H1 (cell line): ENCODE measurements at regions not wholly inside any gene's neighbourhood (a gene's known extent, or its start where the extent isn't known, plus 50 kb on each side); places are given as distances from the start of the nearest gene placed in this dataset.

Experiments used
- CTCF ChIA-PET: fragments of 300-600 bp; sonication (Branson Sonifier 250); formaldehyde crosslinking; loops from one replicate; lab custom pipeline; 2021; ENCODE audit not compliant: partially characterized antibody; lab: Charles Lee
- POLR2A ChIA-PET: fragments of 300-600 bp; sonication (Branson Sonifier 250); formaldehyde crosslinking; loops from one replicate; lab custom pipeline; 2021; ENCODE audit warnings: inconsistent platforms; ENCODE audit not compliant: partially characterized antibody; lab: Charles Lee
- DNase-seq, 2 experiments: peaks; one replicate each; pipeline versions ENCODE4 v3.0.0 to v3.0.0-alpha.2; 2010 to 2022; ENCODE audit warnings: low spot score in 2 of 2, low read depth in 1 of 2, mixed read lengths in 1 of 2
- FAIRE-seq: peaks from 2 replicates; lab custom pipeline; 2011; peaks lifted over from hg19 to GRCh38; lab: Jason Lieb, UNC
- H2AFZ ChIP-seq: 2 replicates; pipeline ENCODE4 v1.8.1; 2012; ENCODE audit warnings: low read length, inconsistent platforms
- H2AK5ac ChIP-seq: 2 replicates; pipeline ENCODE4 v1.6.1; 2013; ENCODE audit warnings: low read depth, low read length
- H2BK120ac ChIP-seq: replicated peaks from 2 replicates; pipeline ENCODE3; 2013; ENCODE audit warnings: low read depth, low read length, inconsistent platforms
- H2BK12ac ChIP-seq: 2 replicates; pipeline ENCODE4 v1.6.1; 2013; ENCODE audit warnings: low read depth, low read length
- H2BK15ac ChIP-seq: 2 replicates; pipeline ENCODE4 v1.6.1; 2013; ENCODE audit warnings: low read length
- H2BK20ac ChIP-seq: 2 replicates; pipeline ENCODE4 v1.6.1; 2013; ENCODE audit warnings: low read length
- H2BK5ac ChIP-seq: 2 replicates; pipeline ENCODE4 v1.6.1; 2013; ENCODE audit warnings: low read depth, low read length
- H3K14ac ChIP-seq: 2 replicates; pipeline ENCODE4 v1.6.1; 2013; ENCODE audit warnings: inconsistent platforms; ENCODE audit not compliant: insufficient read length
- H3K18ac ChIP-seq: 2 replicates; pipeline ENCODE4 v1.6.1; 2013; ENCODE audit warnings: low read length; ENCODE audit errors: extremely low read depth
- H3K23ac ChIP-seq: 2 replicates; pipeline ENCODE4 v1.6.1; 2013; ENCODE audit warnings: inconsistent platforms; ENCODE audit not compliant: insufficient read length
- H3K23me2 ChIP-seq: 2 replicates; pipeline ENCODE4 v1.6.1; 2013; ENCODE audit warnings: low read depth, low read length
- H3K27ac ChIP-seq: 2 replicates; pipeline ENCODE4 v1.6.1; 2011; ENCODE audit warnings: low read depth, low read length, inconsistent platforms
- H3K27me3 ChIP-seq, 4 experiments: replicated peaks in 1 of 4; 1 replicate in 1 of 4; 2 replicates in 3 of 4; pipeline versions ENCODE4 v1.6.1 to v1.8.1; 2011 to 2013; ENCODE audit warnings: low read length in 3 of 4, mild to moderate bottlenecking in 3 of 4, inconsistent platforms in 2 of 4, mixed read lengths in 2 of 4, moderate library complexity in 1 of 4; ENCODE audit not compliant: control insufficient read depth in 3 of 4, insufficient read depth in 3 of 4; ENCODE audit errors: extremely low read depth in 1 of 4
- H3K36me3 ChIP-seq, 4 experiments: 2 replicates each; pipeline versions ENCODE4 v1.6.1 to v1.8.1; 2011 to 2013; ENCODE audit warnings: mild to moderate bottlenecking in 4 of 4, low read length in 3 of 4, moderate library complexity in 2 of 4, control low read depth in 1 of 4, inconsistent platforms in 1 of 4; ENCODE audit not compliant: insufficient read depth in 4 of 4, control insufficient read depth in 2 of 4
- H3K4ac ChIP-seq: replicated peaks from 2 replicates; pipeline ENCODE3; 2013; ENCODE audit warnings: low read length, low read depth, mixed read lengths, inconsistent platforms; ENCODE audit not compliant: insufficient read length
- H3K4me1 ChIP-seq, 4 experiments: replicated peaks in 1 of 4; 1 replicate in 1 of 4; 2 replicates in 3 of 4; pipeline versions ENCODE4 v1.6.1 to v1.8.1; 2011 to 2013; ENCODE audit warnings: low read length in 3 of 4, inconsistent platforms in 2 of 4, mixed read lengths in 1 of 4; ENCODE audit not compliant: insufficient read depth in 4 of 4, control insufficient read depth in 3 of 4
- H3K4me2 ChIP-seq, 2 experiments: 2 replicates each; pipeline versions ENCODE4 v1.6.1 to v1.8.1; 2011 to 2013; ENCODE audit warnings: low read depth in 2 of 2, low read length in 2 of 2, control low read depth in 1 of 2, inconsistent platforms in 1 of 2, mild to moderate bottlenecking in 1 of 2; ENCODE audit not compliant: insufficient read depth in 1 of 2
- H3K4me3 ChIP-seq, 4 experiments: fragments of 200-600, 300-600 bp in 1 of 4; sonication (generic), shearing (Covaris generic), sonication (Bioruptor Twin) in 1 of 4; 2 replicates each; pipeline versions ENCODE4 v1.5.1 to v1.8.1; 2011 to 2016; ENCODE audit warnings: low read length in 4 of 4, low read depth in 3 of 4, control low read depth in 2 of 4, inconsistent platforms in 2 of 4, mild to moderate bottlenecking in 2 of 4, mixed read lengths in 1 of 4, moderate library complexity in 1 of 4; ENCODE audit not compliant: insufficient read depth in 2 of 4; ENCODE audit errors: extremely low read depth in 1 of 4
- H3K56ac ChIP-seq: replicated peaks from 2 replicates; pipeline ENCODE3; 2013; ENCODE audit warnings: low read depth, mild to moderate bottlenecking, mixed read lengths, low read length, inconsistent platforms; ENCODE audit not compliant: insufficient read length
- H3K79me1 ChIP-seq: 2 replicates; pipeline ENCODE4 v1.6.1; 2013; ENCODE audit warnings: low read depth, low read length, control low read depth
- H3K79me2 ChIP-seq, 2 experiments: 2 replicates each; pipeline versions ENCODE4 v1.6.1 to v1.8.1; 2012 to 2013; ENCODE audit warnings: low read length in 2 of 2, mild to moderate bottlenecking in 2 of 2, inconsistent platforms in 1 of 2; ENCODE audit not compliant: insufficient read depth in 2 of 2, control insufficient read depth in 1 of 2
- H3K9ac ChIP-seq, 4 experiments: replicated peaks in 1 of 4; 1 replicate in 1 of 4; 2 replicates in 3 of 4; pipeline versions ENCODE4 v1.6.1 to v1.8.1; 2011 to 2013; ENCODE audit warnings: low read depth in 3 of 4, low read length in 3 of 4, control low read depth in 2 of 4, mild to moderate bottlenecking in 2 of 4, moderate library complexity in 2 of 4, inconsistent platforms in 1 of 4; ENCODE audit errors: extremely low read depth in 1 of 4
- H3K9me3 ChIP-seq, 2 experiments: 2 replicates each; pipeline versions ENCODE4 v1.6.1 to v1.8.1; 2012 to 2013; ENCODE audit warnings: mild to moderate bottlenecking in 2 of 2, moderate library complexity in 2 of 2, control low read depth in 1 of 2, inconsistent platforms in 1 of 2, low read depth in 1 of 2, low read length in 1 of 2, mixed read lengths in 1 of 2; ENCODE audit not compliant: insufficient read depth in 2 of 2
- H4K20me1 ChIP-seq, 2 experiments: replicated peaks in 1 of 2; 2 replicates each; pipeline versions ENCODE3 to v1.8.1; 2011 to 2013; ENCODE audit warnings: inconsistent platforms in 2 of 2, low read length in 2 of 2, mild to moderate bottlenecking in 1 of 2; ENCODE audit not compliant: insufficient read depth in 2 of 2, control insufficient read depth in 1 of 2
- H4K5ac ChIP-seq: 2 replicates; pipeline ENCODE4 v1.6.1; 2013; ENCODE audit warnings: low read length, low read depth, mixed read lengths, inconsistent platforms; ENCODE audit not compliant: insufficient read length
- H4K8ac ChIP-seq: 2 replicates; pipeline ENCODE4 v1.8.0; 2013; ENCODE audit warnings: mild to moderate bottlenecking, moderate library complexity, low read length, inconsistent platforms; ENCODE audit not compliant: insufficient read depth; ENCODE audit errors: extremely low read depth
- H4K91ac ChIP-seq: replicated peaks from 2 replicates; pipeline ENCODE3; 2013; ENCODE audit warnings: low read length, mixed read lengths, inconsistent platforms; ENCODE audit not compliant: insufficient read length
- BCL11A ChIP-seq, 2 experiments: IDR thresholded peaks; one replicate each; pipeline ENCODE4 v1.6.1; 2011; ENCODE audit warnings: low read depth in 2 of 2, low read length in 2 of 2, mild to moderate bottlenecking in 2 of 2
- CBX8 ChIP-seq: fragments of 300-800, 300-1000 bp; sonication (generic); IDR thresholded peaks from 2 replicates; pipeline ENCODE4 v1.7.1; 2016; ENCODE audit warnings: low read depth, low read length, borderline replicate concordance
- EZH2 ChIP-seq: fragments of 200-600 bp; sonication (generic); IDR thresholded peaks from 2 replicates; pipeline ENCODE4 v1.7.1; 2012; ENCODE audit warnings: low read depth, mild to moderate bottlenecking, moderate library complexity, low read length, inconsistent platforms; ENCODE audit not compliant: severe bottlenecking
- NRF1 ChIP-seq: IDR thresholded peaks from 2 replicates; pipeline ENCODE4 v1.6.1; 2011; ENCODE audit warnings: mild to moderate bottlenecking, low read depth, low read length, improper control_type of control experiment
- POLR2A ChIP-seq, 2 experiments: IDR thresholded peaks; 1 replicate in 1 of 2; 2 replicates in 1 of 2; pipeline ENCODE4 v1.6.1; 2011; ENCODE audit warnings: low read depth in 2 of 2, low read length in 2 of 2, mild to moderate bottlenecking in 2 of 2; ENCODE audit errors: control extremely low read depth in 1 of 2
- RAD21 ChIP-seq, 2 experiments: IDR thresholded peaks in 1 of 2; conservative IDR thresholded peaks in 1 of 2; 2 replicates each; pipeline ENCODE4 v1.6.1; 2011; ENCODE audit warnings: low read depth in 2 of 2, low read length in 2 of 2, improper control_type of control experiment in 1 of 2, inconsistent platforms in 1 of 2, mild to moderate bottlenecking in 1 of 2, moderate library complexity in 1 of 2
- RFX5 ChIP-seq: IDR thresholded peaks from 2 replicates; pipeline ENCODE4 v1.6.1; 2011; ENCODE audit warnings: low read depth, low read length, improper control_type of control experiment, borderline replicate concordance
- SIRT6 ChIP-seq: IDR thresholded peaks from one replicate; pipeline ENCODE4 v1.7.1; 2012; ENCODE audit warnings: low read length, inconsistent platforms
- SP2 ChIP-seq: IDR thresholded peaks from 2 replicates; pipeline ENCODE4 v1.6.1; 2012; ENCODE audit warnings: mild to moderate bottlenecking, low read length, inconsistent platforms
- SP4 ChIP-seq: IDR thresholded peaks from 2 replicates; pipeline ENCODE4 v1.6.1; 2012; ENCODE audit warnings: low read length, inconsistent platforms
- SRF ChIP-seq: IDR thresholded peaks from 2 replicates; pipeline ENCODE4 v1.6.1; 2011; ENCODE audit warnings: mild to moderate bottlenecking, low read depth, low read length, moderate library complexity
- TAF7 ChIP-seq: optimal IDR thresholded peaks from 2 replicates; pipeline ENCODE3; 2011; ENCODE audit warnings: low read depth, mild to moderate bottlenecking, inconsistent platforms, low read length, moderate library complexity, borderline replicate concordance
- TEAD4 ChIP-seq: IDR thresholded peaks from 2 replicates; pipeline ENCODE4 v1.6.1; 2012; ENCODE audit warnings: low read depth, low read length, inconsistent platforms, mixed read lengths
- whole genome bisulfite sequencing, 2 experiments: shearing (Covaris generic) in 1 of 2; methylation state at CpG; one replicate each; pipeline versions ENCODE4 v1.1.6 to v1.1.7; 2013 to 2015; ENCODE audit warnings: low lambda C conversion rate in 2 of 2, mixed read lengths in 2 of 2, inconsistent platforms in 1 of 2, low coverage in 1 of 2, missing lambda C conversion rate in 1 of 2; ENCODE audit not compliant: insufficient replicate concordance in 2 of 2, insufficient coverage in 1 of 2, insufficient read length in 1 of 2; ENCODE audit errors: extremely low coverage in 1 of 2, missing lambda C conversion rate in 1 of 2; 5-methylcytosine and 5-hydroxymethylcytosine counted together
- TF ChIP-seq, protein P1 (sequence below): IDR thresholded peaks from 2 replicates; pipeline ENCODE4 v1.6.1; 2012; ENCODE audit warnings: low read length, inconsistent platforms

DNA sequence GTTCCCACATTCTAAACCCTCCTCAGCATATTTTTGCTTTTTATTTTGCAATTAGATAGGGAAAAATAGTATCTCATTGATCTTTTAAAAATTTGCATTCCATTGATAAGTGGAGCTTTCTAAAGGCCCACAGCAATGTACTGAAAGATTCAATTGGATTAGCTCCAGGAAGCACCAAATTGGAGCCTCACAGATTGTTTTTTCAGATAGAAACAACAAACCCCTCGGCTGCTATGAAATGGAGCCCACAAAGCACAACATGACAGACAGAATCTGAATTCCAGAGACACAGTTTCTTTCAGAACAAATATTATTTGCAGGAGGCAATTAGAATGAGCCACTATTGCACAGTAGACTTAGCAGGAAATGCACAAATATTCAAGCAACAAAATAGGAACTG lies 58.9 kb upstream of the KIF26B start:
- Histone ChIP-seq H2BK5ac (no peak overlapping the region), H3K4me2 (no peak overlapping the region), H2BK20ac (no peak overlapping the region), H3K27me3 (no peaks in the 10 kb centered on the region), H2BK15ac (no peak overlapping the region), H3K79me1 (no peaks in the 10 kb centered on the region), H3K79me2 (no peaks in the 10 kb centered on the region), H3K9me3 (no peaks in the 10 kb centered on the region), H2BK120ac (no peak overlapping the region), H3K56ac (no peak overlapping the region), H3K9ac (no peak overlapping the region), H3K27ac (no peak overlapping the region), H4K8ac (no peak overlapping the region), H3K4ac (no peak overlapping the region), H4K20me1 (no peaks in the 10 kb centered on the region), H4K91ac (no peak overlapping the region), H4K5ac (no peak overlapping the region), H3K36me3 (no peaks in the 10 kb centered on the region; a peak in 1 of 8 replicates), H3K4me3 (no peak overlapping the region), H3K23ac (no peak overlapping the region), H2BK12ac (no peak overlapping the region), H2AK5ac (no peak overlapping the region), H3K18ac (no peak overlapping the region), H3K23me2 (no peaks in the 10 kb centered on the region), H2AFZ (no peak overlapping the region), H3K4me1 (peaks cover 0 to 2% (median 0%) of the 10 kb centered on the region in 4 experiments; a peak in 1 of 7 replicates), H3K14ac (no peak overlapping the region)
- WGBS, 2 experiments, result 100% methylated on average over 1 of the region's 1 CpG; no CpG with 5 or more reads in 1 of the 2 experiments
- ChIA-PET POLR2A (no interaction called here), CTCF (no interaction called here)
- no peak for FAIRE-seq
- no peak for DNase-seq
- no peak for TF ChIP-seq NRF1
- TF ChIP-seq SP2, result no peak
- no peak for TF ChIP-seq EZH2
- TF ChIP-seq TAF7, result no peak
- TF ChIP-seq POLR2A (IDR thresholded peaks at IDR 0.05; ENCODE audit: control extremely low read depth in 1 of 2, low read depth in 2 of 2, low read length in 2 of 2), result no peak
- TF ChIP-seq SRF, result no peak
- TF ChIP-seq, protein P1, sequence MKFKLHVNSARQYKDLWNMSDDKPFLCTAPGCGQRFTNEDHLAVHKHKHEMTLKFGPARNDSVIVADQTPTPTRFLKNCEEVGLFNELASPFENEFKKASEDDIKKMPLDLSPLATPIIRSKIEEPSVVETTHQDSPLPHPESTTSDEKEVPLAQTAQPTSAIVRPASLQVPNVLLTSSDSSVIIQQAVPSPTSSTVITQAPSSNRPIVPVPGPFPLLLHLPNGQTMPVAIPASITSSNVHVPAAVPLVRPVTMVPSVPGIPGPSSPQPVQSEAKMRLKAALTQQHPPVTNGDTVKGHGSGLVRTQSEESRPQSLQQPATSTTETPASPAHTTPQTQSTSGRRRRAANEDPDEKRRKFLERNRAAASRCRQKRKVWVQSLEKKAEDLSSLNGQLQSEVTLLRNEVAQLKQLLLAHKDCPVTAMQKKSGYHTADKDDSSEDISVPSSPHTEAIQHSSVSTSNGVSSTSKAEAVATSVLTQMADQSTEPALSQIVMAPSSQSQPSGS, result no peak
- TF ChIP-seq BCL11A (IDR thresholded peaks at IDR 0.05; ENCODE audit: low read depth in 2 of 2, low read length in 2 of 2), result no peak
- TF ChIP-seq SP4, result no peak
- no peak for TF ChIP-seq TEAD4
- no peak for TF ChIP-seq CBX8
- TF ChIP-seq SIRT6, result no peak
- no peak for TF ChIP-seq RFX5
- TF ChIP-seq RAD21 (IDR thresholded peaks at IDR 0.05 in 1 of 2, conservative IDR thresholded peaks at IDR 0.05 in 1 of 2; ENCODE audit: low read depth in 2 of 2, low read length in 2 of 2), result no peak
